H1 (cell line): ENCODE measurements at regions not wholly inside any gene's neighbourhood (a gene's known extent, or its start where the extent isn't known, plus 50 kb on each side); places are given as distances from the start of the nearest gene placed in this dataset.

Source experiments
- CTCF ChIA-PET: fragments of 300-600 bp; sonication (Branson Sonifier 250); formaldehyde crosslinking; loops from one replicate; lab custom pipeline; 2021; ENCODE audit not compliant: partially characterized antibody; lab: Charles Lee
- POLR2A ChIA-PET: fragments of 300-600 bp; sonication (Branson Sonifier 250); formaldehyde crosslinking; loops from one replicate; lab custom pipeline; 2021; ENCODE audit warnings: inconsistent platforms; ENCODE audit not compliant: partially characterized antibody; lab: Charles Lee
- DNase-seq, 2 experiments: peaks; one replicate each; pipeline versions ENCODE4 v3.0.0 to v3.0.0-alpha.2; 2010 to 2022; ENCODE audit warnings: low spot score in 2 of 2, low read depth in 1 of 2, mixed read lengths in 1 of 2
- FAIRE-seq: peaks from 2 replicates; lab custom pipeline; 2011; peaks lifted over from hg19 to GRCh38; lab: Jason Lieb, UNC
- H2AFZ ChIP-seq: 2 replicates; pipeline ENCODE4 v1.8.1; 2012; ENCODE audit warnings: low read length, inconsistent platforms
- H2AK5ac ChIP-seq: 2 replicates; pipeline ENCODE4 v1.6.1; 2013; ENCODE audit warnings: low read depth, low read length
- H2BK120ac ChIP-seq: replicated peaks from 2 replicates; pipeline ENCODE3; 2013; ENCODE audit warnings: low read depth, low read length, inconsistent platforms
- H2BK12ac ChIP-seq: 2 replicates; pipeline ENCODE4 v1.6.1; 2013; ENCODE audit warnings: low read depth, low read length
- H2BK15ac ChIP-seq: 2 replicates; pipeline ENCODE4 v1.6.1; 2013; ENCODE audit warnings: low read length
- H2BK20ac ChIP-seq: 2 replicates; pipeline ENCODE4 v1.6.1; 2013; ENCODE audit warnings: low read length
- H2BK5ac ChIP-seq: 2 replicates; pipeline ENCODE4 v1.6.1; 2013; ENCODE audit warnings: low read depth, low read length
- H3K14ac ChIP-seq: 2 replicates; pipeline ENCODE4 v1.6.1; 2013; ENCODE audit warnings: inconsistent platforms; ENCODE audit not compliant: insufficient read length
- H3K18ac ChIP-seq: 2 replicates; pipeline ENCODE4 v1.6.1; 2013; ENCODE audit warnings: low read length; ENCODE audit errors: extremely low read depth
- H3K23ac ChIP-seq: 2 replicates; pipeline ENCODE4 v1.6.1; 2013; ENCODE audit warnings: inconsistent platforms; ENCODE audit not compliant: insufficient read length
- H3K23me2 ChIP-seq: 2 replicates; pipeline ENCODE4 v1.6.1; 2013; ENCODE audit warnings: low read depth, low read length
- H3K27ac ChIP-seq: 2 replicates; pipeline ENCODE4 v1.6.1; 2011; ENCODE audit warnings: low read depth, low read length, inconsistent platforms
- H3K27me3 ChIP-seq, 4 experiments: replicated peaks in 1 of 4; 1 replicate in 1 of 4; 2 replicates in 3 of 4; pipeline versions ENCODE4 v1.6.1 to v1.8.1; 2011 to 2013; ENCODE audit warnings: low read length in 3 of 4, mild to moderate bottlenecking in 3 of 4, inconsistent platforms in 2 of 4, mixed read lengths in 2 of 4, moderate library complexity in 1 of 4; ENCODE audit not compliant: control insufficient read depth in 3 of 4, insufficient read depth in 3 of 4; ENCODE audit errors: extremely low read depth in 1 of 4
- H3K36me3 ChIP-seq, 4 experiments: 2 replicates each; pipeline versions ENCODE4 v1.6.1 to v1.8.1; 2011 to 2013; ENCODE audit warnings: mild to moderate bottlenecking in 4 of 4, low read length in 3 of 4, moderate library complexity in 2 of 4, control low read depth in 1 of 4, inconsistent platforms in 1 of 4; ENCODE audit not compliant: insufficient read depth in 4 of 4, control insufficient read depth in 2 of 4
- H3K4ac ChIP-seq: replicated peaks from 2 replicates; pipeline ENCODE3; 2013; ENCODE audit warnings: low read length, low read depth, mixed read lengths, inconsistent platforms; ENCODE audit not compliant: insufficient read length
- H3K4me1 ChIP-seq, 4 experiments: replicated peaks in 1 of 4; 1 replicate in 1 of 4; 2 replicates in 3 of 4; pipeline versions ENCODE4 v1.6.1 to v1.8.1; 2011 to 2013; ENCODE audit warnings: low read length in 3 of 4, inconsistent platforms in 2 of 4, mixed read lengths in 1 of 4; ENCODE audit not compliant: insufficient read depth in 4 of 4, control insufficient read depth in 3 of 4
- H3K4me2 ChIP-seq, 2 experiments: 2 replicates each; pipeline versions ENCODE4 v1.6.1 to v1.8.1; 2011 to 2013; ENCODE audit warnings: low read depth in 2 of 2, low read length in 2 of 2, control low read depth in 1 of 2, inconsistent platforms in 1 of 2, mild to moderate bottlenecking in 1 of 2; ENCODE audit not compliant: insufficient read depth in 1 of 2
- H3K4me3 ChIP-seq, 4 experiments: fragments of 200-600, 300-600 bp in 1 of 4; sonication (generic), shearing (Covaris generic), sonication (Bioruptor Twin) in 1 of 4; 2 replicates each; pipeline versions ENCODE4 v1.5.1 to v1.8.1; 2011 to 2016; ENCODE audit warnings: low read length in 4 of 4, low read depth in 3 of 4, control low read depth in 2 of 4, inconsistent platforms in 2 of 4, mild to moderate bottlenecking in 2 of 4, mixed read lengths in 1 of 4, moderate library complexity in 1 of 4; ENCODE audit not compliant: insufficient read depth in 2 of 4; ENCODE audit errors: extremely low read depth in 1 of 4
- H3K56ac ChIP-seq: replicated peaks from 2 replicates; pipeline ENCODE3; 2013; ENCODE audit warnings: low read depth, mild to moderate bottlenecking, mixed read lengths, low read length, inconsistent platforms; ENCODE audit not compliant: insufficient read length
- H3K79me1 ChIP-seq: 2 replicates; pipeline ENCODE4 v1.6.1; 2013; ENCODE audit warnings: low read depth, low read length, control low read depth
- H3K79me2 ChIP-seq, 2 experiments: 2 replicates each; pipeline versions ENCODE4 v1.6.1 to v1.8.1; 2012 to 2013; ENCODE audit warnings: low read length in 2 of 2, mild to moderate bottlenecking in 2 of 2, inconsistent platforms in 1 of 2; ENCODE audit not compliant: insufficient read depth in 2 of 2, control insufficient read depth in 1 of 2
- H3K9ac ChIP-seq, 4 experiments: replicated peaks in 1 of 4; 1 replicate in 1 of 4; 2 replicates in 3 of 4; pipeline versions ENCODE4 v1.6.1 to v1.8.1; 2011 to 2013; ENCODE audit warnings: low read depth in 3 of 4, low read length in 3 of 4, control low read depth in 2 of 4, mild to moderate bottlenecking in 2 of 4, moderate library complexity in 2 of 4, inconsistent platforms in 1 of 4; ENCODE audit errors: extremely low read depth in 1 of 4
- H3K9me3 ChIP-seq, 2 experiments: 2 replicates each; pipeline versions ENCODE4 v1.6.1 to v1.8.1; 2012 to 2013; ENCODE audit warnings: mild to moderate bottlenecking in 2 of 2, moderate library complexity in 2 of 2, control low read depth in 1 of 2, inconsistent platforms in 1 of 2, low read depth in 1 of 2, low read length in 1 of 2, mixed read lengths in 1 of 2; ENCODE audit not compliant: insufficient read depth in 2 of 2
- H4K20me1 ChIP-seq, 2 experiments: replicated peaks in 1 of 2; 2 replicates each; pipeline versions ENCODE3 to v1.8.1; 2011 to 2013; ENCODE audit warnings: inconsistent platforms in 2 of 2, low read length in 2 of 2, mild to moderate bottlenecking in 1 of 2; ENCODE audit not compliant: insufficient read depth in 2 of 2, control insufficient read depth in 1 of 2
- H4K5ac ChIP-seq: 2 replicates; pipeline ENCODE4 v1.6.1; 2013; ENCODE audit warnings: low read length, low read depth, mixed read lengths, inconsistent platforms; ENCODE audit not compliant: insufficient read length
- H4K8ac ChIP-seq: 2 replicates; pipeline ENCODE4 v1.8.0; 2013; ENCODE audit warnings: mild to moderate bottlenecking, moderate library complexity, low read length, inconsistent platforms; ENCODE audit not compliant: insufficient read depth; ENCODE audit errors: extremely low read depth
- H4K91ac ChIP-seq: replicated peaks from 2 replicates; pipeline ENCODE3; 2013; ENCODE audit warnings: low read length, mixed read lengths, inconsistent platforms; ENCODE audit not compliant: insufficient read length
- BRCA1 ChIP-seq: IDR thresholded peaks from 2 replicates; pipeline ENCODE4 v1.6.1; 2012; ENCODE audit warnings: low read depth, low read length, improper control_type of control experiment
- CBX8 ChIP-seq: fragments of 300-800, 300-1000 bp; sonication (generic); IDR thresholded peaks from 2 replicates; pipeline ENCODE4 v1.7.1; 2016; ENCODE audit warnings: low read depth, low read length, borderline replicate concordance
- EZH2 ChIP-seq: fragments of 200-600 bp; sonication (generic); IDR thresholded peaks from 2 replicates; pipeline ENCODE4 v1.7.1; 2012; ENCODE audit warnings: low read depth, mild to moderate bottlenecking, moderate library complexity, low read length, inconsistent platforms; ENCODE audit not compliant: severe bottlenecking
- HDAC6 ChIP-seq: IDR thresholded peaks from one replicate; pipeline ENCODE4 v1.7.1; 2012; ENCODE audit warnings: low read depth, mild to moderate bottlenecking, inconsistent platforms, low read length, moderate library complexity
- KDM1A ChIP-seq: fragments of 200-600, 300-600 bp; sonication (generic); IDR thresholded peaks from 2 replicates; pipeline ENCODE4 v1.7.1; 2016; ENCODE audit warnings: mild to moderate bottlenecking, low read length, borderline replicate concordance
- KDM5A ChIP-seq: fragments of 200-600 bp; IDR thresholded peaks from 2 replicates; pipeline ENCODE4 v1.7.1; 2012; ENCODE audit warnings: mild to moderate bottlenecking, low read length, inconsistent platforms, mixed read lengths
- PHF8 ChIP-seq: fragments of 200-600 bp; sonication (generic); conservative IDR thresholded peaks from 2 replicates; pipeline ENCODE4 v1.7.1; 2012; ENCODE audit warnings: low read depth, mild to moderate bottlenecking, inconsistent platforms, low read length, moderate library complexity
- POLR2A ChIP-seq, 2 experiments: IDR thresholded peaks; 1 replicate in 1 of 2; 2 replicates in 1 of 2; pipeline ENCODE4 v1.6.1; 2011; ENCODE audit warnings: low read depth in 2 of 2, low read length in 2 of 2, mild to moderate bottlenecking in 2 of 2; ENCODE audit errors: control extremely low read depth in 1 of 2
- POLR2AphosphoS5 ChIP-seq: IDR thresholded peaks from 2 replicates; pipeline ENCODE4 v1.6.1; 2011; ENCODE audit warnings: low read depth, low read length
- WGBS, 2 experiments: shearing (Covaris generic) in 1 of 2; methylation state at CpG; one replicate each; pipeline versions ENCODE4 v1.1.6 to v1.1.7; 2013 to 2015; ENCODE audit warnings: low lambda C conversion rate in 2 of 2, mixed read lengths in 2 of 2, inconsistent platforms in 1 of 2, low coverage in 1 of 2, missing lambda C conversion rate in 1 of 2; ENCODE audit not compliant: insufficient replicate concordance in 2 of 2, insufficient coverage in 1 of 2, insufficient read length in 1 of 2; ENCODE audit errors: extremely low coverage in 1 of 2, missing lambda C conversion rate in 1 of 2; 5-methylcytosine and 5-hydroxymethylcytosine counted together

- H3K56ac ChIP-seq: no peak overlapping the region
- no peaks in the 10 kb centered on the region for H3K36me3 ChIP-seq
- H3K23ac ChIP-seq: no peak overlapping the region
- no peak overlapping the region for H3K27ac ChIP-seq
- H3K9ac ChIP-seq: no peak overlapping the region
- H2AK5ac ChIP-seq: no peak overlapping the region
- H2BK120ac ChIP-seq: no peak overlapping the region
- no peak overlapping the region for H4K5ac ChIP-seq
- no peaks in the 10 kb centered on the region for H3K23me2 ChIP-seq
- no peak overlapping the region for H3K4ac ChIP-seq
- FAIRE-seq (no peak), DNase-seq (no peak)
- no peak overlapping the region for H2BK20ac ChIP-seq
- WGBS, 2 experiments: 88% methylated on average over 2 of the region's 2 CpGs; no CpG with 5 or more reads in 1 of the 2 experiments
- H3K14ac ChIP-seq: no peak overlapping the region
- H2BK12ac ChIP-seq: no peak overlapping the region
- H3K9me3 ChIP-seq: peaks cover 7 to 9% of the 10 kb centered on the region in 2 experiments
- H2BK15ac ChIP-seq: no peak overlapping the region
- CTCF ChIA-PET: interaction anchor here (1.2 to 1.3 kb wide), 2 partner anchors 46 to 394 kb away, joined by 3 read pairs; no protein-coding TSS in a partner anchor
- POLR2A ChIA-PET: no interaction called here
- no peak overlapping the region for H2BK5ac ChIP-seq
- no peak overlapping the region for H3K18ac ChIP-seq
- no peak overlapping the region for H4K8ac ChIP-seq
- no peak overlapping the region for H3K4me2 ChIP-seq
- no peaks in the 10 kb centered on the region for H3K79me2 ChIP-seq
- no peak overlapping the region for H4K91ac ChIP-seq
- H4K20me1 ChIP-seq: no peaks in the 10 kb centered on the region
- no peaks in the 10 kb centered on the region for H3K79me1 ChIP-seq
- H3K4me3 ChIP-seq: no peak overlapping the region
- peaks cover 0 to 1% (median 0%) of the 10 kb centered on the region in 4 experiments; a peak in 1 of 7 replicates for H3K27me3 ChIP-seq
- H3K4me1 ChIP-seq: no peaks in the 10 kb centered on the region
- H2AFZ ChIP-seq: no peak overlapping the region
- TF ChIP-seq POLR2AphosphoS5: no peak
- TF ChIP-seq CBX8: no peak
- no peak for TF ChIP-seq POLR2A (IDR thresholded peaks at IDR 0.05; ENCODE audit: control extremely low read depth in 1 of 2, low read depth in 2 of 2, low read length in 2 of 2)
- no peak for TF ChIP-seq KDM1A
- no peak for TF ChIP-seq EZH2
- TF ChIP-seq PHF8: no peak
- TF ChIP-seq HDAC6: no peak
- no peak for TF ChIP-seq KDM5A
- no peak for TF ChIP-seq BRCA1
These were observed 177.8 kb upstream of the NBEA start for GRCh38 chr13:34764246-34764645.
